Epidermal melanocyte (primary cell): ENCODE measurements at regions not wholly inside any gene's neighbourhood (a gene's known extent, or its start where the extent isn't known, plus 50 kb on each side); places are given as distances from the start of the nearest gene placed in this dataset.
A peak's percentile ranks its signal among the peaks of the same experiment; 100 is the strongest.
"Not testable (repeated sequence)": the region's sequence is repeated elsewhere in the genome, so short reads cannot be mapped to it uniquely, and the experiment has no call there.

ENCODE experiments used
- DNase-seq: peaks from one replicate; pipeline ENCODE4 v3.0.0; 2011; ENCODE audit warnings: low spot score; ENCODE audit not compliant: insufficient read length

- DNase-seq: not testable (repeated sequence)
Observed at GRCh38 chr2:4814137-4814536, 878.0 kb upstream of the SOX11 start.

- DNase-seq: no peak
Observed at GRCh38 chr2:4827836-4828235, 864.3 kb upstream of the SOX11 start.

GRCh38 chr2:4828682-4829374 is 863.4 kb upstream of the SOX11 start:
- DNase-seq: no peak

- no peak for DNase-seq
Observed at GRCh38 chr2:4831751-4832150, 860.4 kb upstream of the SOX11 start.

- no peak for DNase-seq
Observed at GRCh38 chr2:4832642-4833041, 859.5 kb upstream of the SOX11 start.

- no peak for DNase-seq
Observed at GRCh38 chr2:4838626-4839025, 853.6 kb upstream of the SOX11 start.

GRCh38 chr2:4840791-4841190 is 851.4 kb upstream of the SOX11 start:
- no peak for DNase-seq

GRCh38 chr2:4844881-4845280 is 847.3 kb upstream of the SOX11 start:
- no peak for DNase-seq

GRCh38 chr2:4862031-4862430 is 830.2 kb upstream of the SOX11 start:
- no peak for DNase-seq

- DNase-seq: no peak
Observed at GRCh38 chr2:4866198-4866597, 826.0 kb upstream of the SOX11 start.

- no peak for DNase-seq
Observed at GRCh38 chr2:4868466-4868865, 823.7 kb upstream of the SOX11 start.

GRCh38 chr2:4869154-4869553 is 823.0 kb upstream of the SOX11 start:
- DNase-seq: no peak

GRCh38 chr2:4873364-4873763 is 818.8 kb upstream of the SOX11 start:
- DNase-seq: peak; percentile 18

GRCh38 chr2:4873876-4874593 is 818.1 kb upstream of the SOX11 start:
- DNase-seq: no peak

- DNase-seq: no peak
Observed at GRCh38 chr2:4882421-4882820, 809.8 kb upstream of the SOX11 start.

GRCh38 chr2:4882941-4883340 is 809.2 kb upstream of the SOX11 start:
- no peak for DNase-seq

- no peak for DNase-seq
Observed at GRCh38 chr2:4883375-4883774, 808.8 kb upstream of the SOX11 start.

GRCh38 chr2:4884117-4884571 is 808.0 kb upstream of the SOX11 start:
- DNase-seq: no peak

GRCh38 chr2:4891394-4891793 is 800.8 kb upstream of the SOX11 start:
- DNase-seq: no peak

GRCh38 chr2:4895371-4895770 is 796.8 kb upstream of the SOX11 start:
- DNase-seq: no peak

GRCh38 chr2:4898706-4899105 is 793.5 kb upstream of the SOX11 start:
- DNase-seq: no peak

- DNase-seq: no peak
Observed at GRCh38 chr2:4900242-4900641, 791.9 kb upstream of the SOX11 start.
